ENCODE measurements at regions not wholly inside any gene's neighbourhood (a gene's known extent, or its start where the extent isn't known, plus 50 kb on each side); places are given as distances from the start of the nearest gene placed in this dataset.

- Histone ChIP-seq H3K9me3 (ENCODE audit: control insufficient read depth in 4 of 4, insufficient read depth in 3 of 4, low read length in 3 of 4) (peaks cover 0 to 7% (median 0%) of the 10 kb centered on the region in 4 donors), H3K9ac (ENCODE audit: insufficient read depth in 1 of 2, low read length in 2 of 2) (no peak overlapping the region), H3K4me3 (no peak overlapping the region), H3K36me3 (ENCODE audit: control insufficient read depth in 4 of 4, insufficient read depth in 4 of 4, low read length in 4 of 4) (no peaks in the 10 kb centered on the region), H3K27me3 (ENCODE audit: control insufficient read depth in 3 of 3, insufficient read depth in 3 of 3, low read length in 2 of 3) (peaks cover 0 to 2% (median 0%) of the 10 kb centered on the region in 3 donors), H3K27ac (ENCODE audit: low read depth in 1 of 2, low read length in 1 of 2) (no peak overlapping the region), H3K4me1 (ENCODE audit: control insufficient read depth in 5 of 5, insufficient read depth in 5 of 5, low read length in 5 of 5) (peaks cover 0 to 2% (median 0%) of the 10 kb centered on the region in 5 donors)
- DNase-seq: no peak
- TF ChIP-seq CTCF (IDR thresholded peaks at IDR 0.05; ENCODE audit: control extremely low read depth, extremely low read depth): no peak
- ATAC-seq (ENCODE audit: insufficient read depth, low FRiP score): no peak
- 91 to 95% methylated on average over 8 of the region's 8 CpGs for WGBS, 2 donors
Observed at GRCh38 chr10:127804696-127805095, 67.7 kb downstream of the FOXI2 start.

- no peak for DNase-seq
- TF ChIP-seq CTCF (IDR thresholded peaks at IDR 0.05; ENCODE audit: control extremely low read depth, extremely low read depth): no peak
- peaks cover 0 to 2% (median 0%) of the 10 kb centered on the region in 3 donors for H3K27me3 ChIP-seq (ENCODE audit: control insufficient read depth in 3 of 3, insufficient read depth in 3 of 3, low read length in 2 of 3)
- WGBS, 2 donors: 84 to 90% methylated on average over 3 of the region's 3 CpGs
- H3K4me3 ChIP-seq: no peak overlapping the region
- ATAC-seq (ENCODE audit: insufficient read depth, low FRiP score): no peak
- peaks cover 0 to 7% (median 0%) of the 10 kb centered on the region in 4 donors for H3K9me3 ChIP-seq (ENCODE audit: control insufficient read depth in 4 of 4, insufficient read depth in 3 of 4, low read length in 3 of 4)
- peaks cover 0 to 2% (median 0%) of the 10 kb centered on the region in 5 donors for H3K4me1 ChIP-seq (ENCODE audit: control insufficient read depth in 5 of 5, insufficient read depth in 5 of 5, low read length in 5 of 5)
- no peak overlapping the region for H3K27ac ChIP-seq (ENCODE audit: low read depth in 1 of 2, low read length in 1 of 2)
- H3K36me3 ChIP-seq (ENCODE audit: control insufficient read depth in 4 of 4, insufficient read depth in 4 of 4, low read length in 4 of 4): no peaks in the 10 kb centered on the region
- H3K9ac ChIP-seq (ENCODE audit: insufficient read depth in 1 of 2, low read length in 2 of 2): no peak overlapping the region
Observed at GRCh38 chr10:127805950-127806349, 69.0 kb downstream of the FOXI2 start.

- H3K27ac ChIP-seq (ENCODE audit: low read depth in 1 of 2, low read length in 1 of 2): no peak overlapping the region
- no peak for DNase-seq
- TF ChIP-seq CTCF (IDR thresholded peaks at IDR 0.05; ENCODE audit: control extremely low read depth, extremely low read depth): no peak
- H3K4me3 ChIP-seq: no peak overlapping the region
- 82 to 84% methylated on average over 2 of the region's 2 CpGs for WGBS, 2 donors
- H3K36me3 ChIP-seq (ENCODE audit: control insufficient read depth in 4 of 4, insufficient read depth in 4 of 4, low read length in 4 of 4): no peaks in the 10 kb centered on the region
- no peak for ATAC-seq (ENCODE audit: insufficient read depth, low FRiP score)
- no peaks in the 10 kb centered on the region for H3K27me3 ChIP-seq (ENCODE audit: control insufficient read depth in 3 of 3, insufficient read depth in 3 of 3, low read length in 2 of 3)
- peaks cover 0 to 7% (median 0%) of the 10 kb centered on the region in 4 donors for H3K9me3 ChIP-seq (ENCODE audit: control insufficient read depth in 4 of 4, insufficient read depth in 3 of 4, low read length in 3 of 4)
- H3K9ac ChIP-seq (ENCODE audit: insufficient read depth in 1 of 2, low read length in 2 of 2): no peak overlapping the region
- no peaks in the 10 kb centered on the region for H3K4me1 ChIP-seq (ENCODE audit: control insufficient read depth in 5 of 5, insufficient read depth in 5 of 5, low read length in 5 of 5)
Observed at GRCh38 chr10:127812041-127812440, 75.1 kb downstream of the FOXI2 start.

GRCh38 chr10:127813290-127813689 lies 76.3 kb downstream of the FOXI2 start:
- Histone ChIP-seq H3K4me3 (no peak overlapping the region), H3K27ac (ENCODE audit: low read depth in 1 of 2, low read length in 1 of 2) (no peak overlapping the region), H3K9ac (ENCODE audit: insufficient read depth in 1 of 2, low read length in 2 of 2) (no peak overlapping the region), H3K36me3 (ENCODE audit: control insufficient read depth in 4 of 4, insufficient read depth in 4 of 4, low read length in 4 of 4) (no peaks in the 10 kb centered on the region), H3K27me3 (ENCODE audit: control insufficient read depth in 3 of 3, insufficient read depth in 3 of 3, low read length in 2 of 3) (no peaks in the 10 kb centered on the region), H3K9me3 (ENCODE audit: control insufficient read depth in 4 of 4, insufficient read depth in 3 of 4, low read length in 3 of 4) (peaks cover 0 to 5% (median 0%) of the 10 kb centered on the region in 4 donors), H3K4me1 (ENCODE audit: control insufficient read depth in 5 of 5, insufficient read depth in 5 of 5, low read length in 5 of 5) (no peaks in the 10 kb centered on the region)
- WGBS, 2 donors: 14 to 26% methylated on average over 2 of the region's 2 CpGs
- DNase-seq (peak in 1 of 3 donors; percentile 16), ATAC-seq (ENCODE audit: insufficient read depth, low FRiP score) (no peak)
- no peak for TF ChIP-seq CTCF (IDR thresholded peaks at IDR 0.05; ENCODE audit: control extremely low read depth, extremely low read depth)
